ENCODE measurements at regions not wholly inside any gene's neighbourhood (a gene's known extent, or its start where the extent isn't known, plus 50 kb on each side); places are given as distances from the start of the nearest gene placed in this dataset.

GRCh38 chr15:93483923-93484322 is 394.9 kb upstream of the RGMA start:
- no peak for TF ChIP-seq CTCF (IDR thresholded peaks at IDR 0.05; ENCODE audit: control extremely low read depth in 1 of 3, insufficient read depth in 1 of 3, low read depth in 1 of 3, low read length in 3 of 3)
- TF ChIP-seq BACH1 (IDR thresholded peaks at IDR 0.05; ENCODE audit: low read length) = no peak
- TF ChIP-seq POLR2A (IDR thresholded peaks at IDR 0.05; ENCODE audit: control extremely low read depth in 1 of 2, low read depth in 2 of 2, low read length in 2 of 2) = no peak
- TF ChIP-seq NRF1 (IDR thresholded peaks at IDR 0.05; ENCODE audit: low read depth, low read length) = no peak
- no peak for TF ChIP-seq MAX (IDR thresholded peaks at IDR 0.05)
- TF ChIP-seq ATF3 (IDR thresholded peaks at IDR 0.05; ENCODE audit: insufficient read depth, low read depth, low read length) = no peak
- TF ChIP-seq BRCA1 (IDR thresholded peaks at IDR 0.05; ENCODE audit: low read depth, low read length) = no peak
- no peak for TF ChIP-seq HDAC2 (IDR thresholded peaks at IDR 0.05; ENCODE audit: borderline replicate concordance in 1 of 2, low read depth in 2 of 2, low read length in 2 of 2)

Measured in H1 (cell line).